ENCODE measurements at regions not wholly inside any gene's neighbourhood (a gene's known extent, or its start where the extent isn't known, plus 50 kb on each side); places are given as distances from the start of the nearest gene placed in this dataset.

DNA sequence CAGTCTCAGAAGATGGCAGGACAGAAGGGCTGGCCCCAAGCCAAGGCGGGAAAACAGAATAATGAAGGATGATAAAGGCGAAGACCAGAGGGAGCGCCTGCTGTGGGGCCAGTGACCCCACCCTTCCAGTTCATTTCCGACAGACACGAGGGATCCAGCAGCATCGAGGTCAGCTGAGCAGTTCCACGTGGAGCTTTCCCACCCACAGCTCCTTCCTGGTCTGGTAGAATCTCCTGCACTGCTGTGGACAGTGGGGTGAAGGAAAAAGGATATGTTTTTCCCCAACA lies 265.9 kb upstream of the VLDLR start:
- Histone ChIP-seq H3K36me3 (no peaks in the 10 kb centered on the region), H3K4me3 (no peak overlapping the region)

DNA sequence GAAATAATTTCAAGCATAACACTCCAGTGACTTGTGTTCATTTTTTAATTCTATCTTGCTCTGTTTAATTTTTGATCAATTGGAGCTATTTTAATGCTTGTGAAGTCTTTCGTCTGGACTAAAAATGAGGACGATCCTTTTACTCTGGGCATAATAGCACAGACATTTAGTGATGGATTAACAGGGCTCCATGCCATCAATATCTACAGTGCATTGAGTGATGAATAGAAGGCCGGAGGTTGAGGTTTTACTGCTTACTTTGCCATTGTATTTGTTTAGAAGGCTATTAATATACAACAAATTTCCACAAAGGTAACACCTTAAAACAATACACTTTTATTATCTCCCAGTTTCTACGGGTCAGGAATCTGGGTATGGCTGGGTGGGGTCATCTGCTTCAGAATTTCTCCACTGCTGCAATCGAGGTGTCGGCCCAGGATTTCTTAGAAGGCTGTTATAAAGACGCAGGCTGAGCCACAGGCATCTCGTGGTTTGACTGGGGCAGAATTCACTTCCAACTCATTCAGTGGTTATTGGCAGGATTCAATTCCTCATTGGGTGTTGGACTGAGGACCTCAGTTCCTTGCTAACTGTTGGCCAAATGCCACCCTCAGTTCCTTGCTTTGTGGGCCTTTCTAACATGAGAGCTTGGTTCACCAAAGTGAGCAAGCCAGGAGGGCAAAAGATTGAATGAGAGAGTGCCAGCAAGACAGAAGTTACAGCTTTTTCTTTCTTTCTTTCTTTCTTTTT lies 265.4 kb upstream of the VLDLR start:
- Histone ChIP-seq H3K36me3 (no peaks in the 10 kb centered on the region), H3K4me1 (no peaks in the 10 kb centered on the region), H3K27ac (no peak overlapping the region), H3K27me3 (no peaks in the 10 kb centered on the region), H3K4me3 (no peak overlapping the region), H3K9me3 (no peaks in the 10 kb centered on the region)
- TF ChIP-seq CTCF (IDR thresholded peaks at IDR 0.05) (no peak), POLR2A (IDR thresholded peaks at IDR 0.05) (no peak)
- intact Hi-C loops (cut with DNase I; ENCODE audit: low total_unique reads) = no loop called here
- no peak for DNase-seq

More for the DNA sequence above, 265.9 kb upstream of the VLDLR start:
- no peak for DNase-seq
- intact Hi-C loops (cut with DNase I; ENCODE audit: low total_unique reads) = no loop called here
- Histone ChIP-seq H3K27ac (no peak overlapping the region), H3K4me1 (no peaks in the 10 kb centered on the region), H3K27me3 (no peaks in the 10 kb centered on the region), H3K9me3 (no peaks in the 10 kb centered on the region)
- TF ChIP-seq CTCF (IDR thresholded peaks at IDR 0.05) (no peak), POLR2A (IDR thresholded peaks at IDR 0.05) (no peak)

- Histone ChIP-seq H3K4me3 (no peak overlapping the region), H3K9me3 (no peaks in the 10 kb centered on the region), H3K4me1 (no peaks in the 10 kb centered on the region), H3K27me3 (no peaks in the 10 kb centered on the region), H3K36me3 (no peaks in the 10 kb centered on the region), H3K27ac (no peak overlapping the region)
- no peak for DNase-seq
- intact Hi-C loops (cut with DNase I; ENCODE audit: low total_unique reads) = no loop called here
- no peak for TF ChIP-seq CTCF (IDR thresholded peaks at IDR 0.05)
- TF ChIP-seq POLR2A (IDR thresholded peaks at IDR 0.05) = no peak
These were observed 261.6 kb upstream of the VLDLR start for GRCh38 chr9:2359891-2360471.

DNA sequence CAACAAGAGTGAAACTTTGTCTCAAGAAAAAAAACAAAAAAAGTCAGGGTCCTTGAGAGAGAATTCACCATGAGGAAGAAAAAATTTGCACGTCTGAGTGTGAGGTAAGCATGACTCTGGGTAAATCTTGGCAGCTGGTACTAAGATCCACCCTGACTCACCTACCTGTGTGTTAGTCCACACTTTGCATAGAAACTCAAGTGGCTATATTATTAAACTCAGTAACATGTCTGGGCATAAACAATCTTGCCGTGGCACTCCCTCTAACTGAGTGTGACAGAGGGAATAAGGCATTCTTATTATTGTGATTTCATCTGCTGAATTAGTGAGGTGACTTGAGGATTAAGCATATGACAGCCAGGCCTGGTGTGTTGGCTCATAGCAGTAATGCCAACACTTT lies 259.4 kb upstream of the VLDLR start:
- intact Hi-C loops (cut with DNase I; ENCODE audit: low total_unique reads) = no loop called here
- no peaks in the 10 kb centered on the region for H3K9me3 ChIP-seq
- H3K27me3 ChIP-seq = no peaks in the 10 kb centered on the region
- no peaks in the 10 kb centered on the region for H3K4me1 ChIP-seq
- no peak overlapping the region for H3K4me3 ChIP-seq
- TF ChIP-seq POLR2A (IDR thresholded peaks at IDR 0.05) (no peak), CTCF (IDR thresholded peaks at IDR 0.05) (no peak)
- no peaks in the 10 kb centered on the region for H3K36me3 ChIP-seq
- no peak overlapping the region for H3K27ac ChIP-seq
- DNase-seq = no peak

DNA sequence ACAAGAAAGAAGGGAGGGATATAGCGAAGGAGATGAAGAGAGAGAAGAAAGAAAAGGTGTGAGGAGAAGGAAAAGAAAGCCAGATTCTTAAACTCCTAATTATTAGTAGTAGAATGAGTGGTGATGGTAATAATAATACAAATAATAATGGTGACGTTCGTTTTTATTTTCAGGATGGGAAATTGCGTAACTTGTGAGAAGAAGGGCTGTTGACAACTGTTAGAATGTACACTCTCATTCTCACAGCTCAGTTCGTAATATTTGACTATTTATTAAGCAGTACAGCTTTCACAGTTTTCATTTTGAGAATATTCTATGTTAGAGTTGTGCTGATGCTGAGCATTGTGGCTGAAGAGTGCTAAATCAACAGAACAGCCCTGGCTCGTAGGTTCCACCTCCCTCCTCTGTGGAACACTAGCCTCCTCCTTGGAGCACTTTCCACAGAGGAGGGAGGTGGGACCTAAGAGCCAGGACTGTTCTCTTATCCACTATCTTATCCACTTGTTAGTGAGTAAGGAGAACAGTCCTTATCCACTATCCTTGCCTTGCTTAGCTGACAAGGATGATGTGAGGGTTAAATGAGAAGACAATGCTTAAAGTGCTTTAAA lies 258.3 kb upstream of the VLDLR start:
- TF ChIP-seq POLR2A (IDR thresholded peaks at IDR 0.05) (no peak), CTCF (IDR thresholded peaks at IDR 0.05) (no peak)
- no peak overlapping the region for H3K27ac ChIP-seq
- no peaks in the 10 kb centered on the region for H3K4me1 ChIP-seq
- H3K9me3 ChIP-seq = no peaks in the 10 kb centered on the region
- intact Hi-C loops (cut with DNase I; ENCODE audit: low total_unique reads) = no loop called here
- H3K4me3 ChIP-seq = no peak overlapping the region
- no peaks in the 10 kb centered on the region for H3K27me3 ChIP-seq
- DNase-seq = no peak
- H3K36me3 ChIP-seq = no peaks in the 10 kb centered on the region
